ENCODE measurements at regions not wholly inside any gene's neighbourhood (a gene's known extent, or its start where the extent isn't known, plus 50 kb on each side); places are given as distances from the start of the nearest gene placed in this dataset.

- TF ChIP-seq CTCF (IDR thresholded peaks at IDR 0.05; ENCODE audit: poor library complexity, severe bottlenecking), result no peak
- TF ChIP-seq POLR2AphosphoS5 (IDR thresholded peaks at IDR 0.05), result peak; percentile 84
- TF ChIP-seq EZH2 (IDR thresholded peaks at IDR 0.05; ENCODE audit: borderline replicate concordance, insufficient read depth, low read length, poor library complexity, severe bottlenecking), result no peak
- peak; percentile 87 for TF ChIP-seq EP300 (conservative IDR thresholded peaks at IDR 0.05; ENCODE audit: poor library complexity, severe bottlenecking)
- TF ChIP-seq TAF1 (IDR thresholded peaks at IDR 0.05; ENCODE audit: low read depth), result no peak
- no peak for TF ChIP-seq RAD21 (conservative IDR thresholded peaks at IDR 0.05)
- no peak for TF ChIP-seq MXI1 (conservative IDR thresholded peaks at IDR 0.05; ENCODE audit: poor library complexity, severe bottlenecking)
- TF ChIP-seq SMC3 (conservative IDR thresholded peaks at IDR 0.05; ENCODE audit: poor library complexity), result no peak
- TF ChIP-seq REST (IDR thresholded peaks at IDR 0.05; ENCODE audit: borderline replicate concordance), result no peak
Measured at GRCh38 chr4:15164571-15164970, 162.3 kb downstream of the CPEB2 start.

Measured in neural cell (in vitro differentiated cells).